B cell (primary cell): ENCODE measurements at regions not wholly inside any gene's neighbourhood (a gene's known extent, or its start where the extent isn't known, plus 50 kb on each side); places are given as distances from the start of the nearest gene placed in this dataset.

ENCODE experiments used
- ATAC-seq: fragments of 200-7000 bp; cut with Tn5 transposase; one replicate; pipeline ENCODE4 v1.10.0; 2021; ENCODE audit warnings: low read depth, mild to moderate bottlenecking, moderate number of reproducible peaks, moderate library complexity
- CTCF ChIA-PET: fragments of 350-600 bp; sonication (Branson Sonifier 250); formaldehyde crosslinking; loops from one replicate; lab custom pipeline; 2021; ENCODE audit warnings: antibody characterized with exemption, inconsistent platforms; lab: Charles Lee
- POLR2A ChIA-PET: fragments of 350-600 bp; sonication (Branson Sonifier 250); formaldehyde crosslinking; loops from one replicate; lab custom pipeline; 2021; ENCODE audit warnings: antibody characterized with exemption; lab: Charles Lee
- DNase-seq: peaks from one replicate; pipeline ENCODE4 v3.0.0; 2013
- H2AFZ ChIP-seq: 2 replicates; pipeline ENCODE4 v1.6.1; 2012; ENCODE audit warnings: mild to moderate bottlenecking, low read depth, low read length; ENCODE audit not compliant: insufficient read depth, poor library complexity, severe bottlenecking
- H3K27ac ChIP-seq, 2 donors: 1 replicate in 1 of 2; 2 replicates in 1 of 2; pipeline ENCODE4 v1.5.1; 2012 to 2013; ENCODE audit warnings: low read length in 2 of 2, mild to moderate bottlenecking in 2 of 2, moderate library complexity in 1 of 2
- H3K27me3 ChIP-seq, 4 experiments: fragments of 200-600 bp in 1 of 4; sonication (generic) in 1 of 4; replicated peaks in 1 of 4; 1 replicate in 2 of 4; 2 replicates in 2 of 4; pipeline versions ENCODE4 v1.6.1 to v1.7.0; 2013 to 2016; ENCODE audit warnings: low read length in 3 of 4, mild to moderate bottlenecking in 2 of 4, mixed read lengths in 1 of 4, moderate library complexity in 1 of 4; ENCODE audit not compliant: insufficient read depth in 4 of 4, control insufficient read depth in 3 of 4; ENCODE audit errors: control extremely low read depth in 1 of 4
- H3K36me3 ChIP-seq, 2 experiments: replicated peaks in 1 of 2; 1 replicate in 1 of 2; 2 replicates in 1 of 2; pipeline versions ENCODE4 v1.6.1 to v1.7.1; 2013; ENCODE audit warnings: low read length in 1 of 2; ENCODE audit not compliant: insufficient read depth in 2 of 2, control insufficient read depth in 1 of 2; ENCODE audit errors: control extremely low read depth in 1 of 2, extremely low read depth in 1 of 2
- H3K4me1 ChIP-seq, 2 donors: fragments of 200-600 bp in 1 of 2; sonication (generic) in 1 of 2; 1 replicate in 1 of 2; 2 replicates in 1 of 2; pipeline versions ENCODE4 v1.5.1 to v1.6.1; 2013 to 2017; ENCODE audit warnings: low read length in 2 of 2; ENCODE audit not compliant: control insufficient read depth in 2 of 2, insufficient read depth in 2 of 2
- H3K4me2 ChIP-seq: replicated peaks from 2 replicates; pipeline ENCODE3; 2012; ENCODE audit warnings: mild to moderate bottlenecking, low read depth, low read length; ENCODE audit not compliant: poor library complexity, severe bottlenecking
- H3K4me3 ChIP-seq, 5 experiments: fragments of 200-600 bp in 1 of 5; sonication (generic) in 1 of 5; 1 replicate in 3 of 5; 2 replicates in 2 of 5; pipeline versions ENCODE4 v1.5.1 to v1.7.0; 2011 to 2016; ENCODE audit warnings: low read length in 4 of 5, mild to moderate bottlenecking in 4 of 5, low read depth in 2 of 5, control low read depth in 1 of 5, moderate library complexity in 1 of 5; ENCODE audit not compliant: insufficient read depth in 1 of 5; ENCODE audit errors: control extremely low read depth in 1 of 5, extremely low read depth in 1 of 5
- H3K79me2 ChIP-seq: fragments of 200-600 bp; sonication (generic); one replicate; pipeline ENCODE4 v1.6.0; 2016; ENCODE audit warnings: low read length; ENCODE audit not compliant: control insufficient read depth, insufficient read depth
- H3K9ac ChIP-seq: fragments of 200-600 bp; sonication (generic); 2 replicates; pipeline ENCODE4 v1.6.1; 2017; ENCODE audit warnings: mild to moderate bottlenecking, low read length, moderate library complexity
- H3K9me3 ChIP-seq, 3 donors: one replicate each; pipeline versions ENCODE4 v1.6.1 to v1.7.1; 2013; ENCODE audit warnings: low read length in 2 of 3; ENCODE audit not compliant: control insufficient read depth in 2 of 3, insufficient read depth in 1 of 3; ENCODE audit errors: control extremely low read depth in 1 of 3
- H4K20me1 ChIP-seq: 2 replicates; pipeline ENCODE4 v1.6.0; 2012; ENCODE audit warnings: mild to moderate bottlenecking, low read length; ENCODE audit not compliant: insufficient read depth, control insufficient read depth, poor library complexity, severe bottlenecking
- H3K27ac Mint-ChIP-seq: one replicate; pipeline ENCODE4 v1.8.0; 2021; ENCODE audit warnings: mixed read lengths
- H3K27me3 Mint-ChIP-seq: one replicate; pipeline ENCODE4 v1.8.0; 2021; ENCODE audit warnings: mixed read lengths
- H3K4me1 Mint-ChIP-seq: one replicate; pipeline ENCODE4 v1.8.0; 2021; ENCODE audit warnings: mixed read lengths
- H3K4me3 Mint-ChIP-seq: one replicate; pipeline ENCODE4 v1.8.0; 2021; ENCODE audit warnings: mixed read lengths
- H3K9me3 Mint-ChIP-seq: one replicate; pipeline ENCODE4 v1.8.0; 2022; ENCODE audit warnings: mixed read lengths; ENCODE audit not compliant: insufficient read depth
- EZH2 ChIP-seq: IDR thresholded peaks from 2 replicates; pipeline ENCODE4 v1.6.1; 2012; ENCODE audit warnings: borderline replicate concordance, low read depth, mild to moderate bottlenecking, moderate library complexity, low read length; ENCODE audit not compliant: insufficient read depth, poor library complexity, severe bottlenecking
- WGBS: methylation state at CpG from one replicate; pipeline ENCODE4 v1.1.5; 2013; ENCODE audit warnings: missing lambda C conversion rate; ENCODE audit not compliant: insufficient coverage; 5-methylcytosine and 5-hydroxymethylcytosine counted together
- intact Hi-C: fragments of 100-400 bp; cut with micrococcal nuclease; formaldehyde crosslinking; loops from one replicate; pipeline ENCODE4 v1.10.0; 2022
- TF ChIP-seq, protein P1 (sequence below): fragments of 200-600 bp; IDR thresholded peaks from one replicate; pipeline ENCODE4 v1.8.0; 2022; ENCODE audit warnings: antibody characterized with exemption, mild to moderate bottlenecking

DNA sequence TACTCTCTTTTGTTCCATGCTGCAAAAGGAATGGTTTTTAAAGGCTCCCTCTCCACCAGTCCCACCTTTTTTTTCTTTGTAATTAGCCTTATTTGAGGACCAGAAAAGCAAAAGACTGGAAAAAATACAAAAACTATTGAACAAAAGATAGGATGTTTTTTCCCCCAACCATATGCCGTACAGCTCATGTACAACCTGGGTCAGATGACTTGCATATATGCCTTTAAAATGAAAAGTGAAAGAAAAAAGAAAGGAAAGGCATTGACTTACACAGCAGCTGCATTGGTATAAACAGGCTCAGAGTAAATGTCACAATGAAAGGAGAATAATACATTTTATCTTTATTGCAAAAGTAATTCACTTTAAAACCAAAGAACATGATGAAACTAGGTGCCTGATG, 69.5 kb upstream of the CMC1 start:
- Histone ChIP-seq H3K4me3 (peak overlapping the region in 1 of 5 experiments; percentile 5), H3K9me3 (no peaks in the 10 kb centered on the region), H4K20me1 (no peaks in the 10 kb centered on the region), H3K27ac (no peak overlapping the region), H3K9ac (no peak overlapping the region), H3K79me2 (no peaks in the 10 kb centered on the region), H3K4me1 (peaks cover 0 to 5% of the 10 kb centered on the region in 2 donors), H2AFZ (peak overlapping the region; percentile 67), H3K36me3 (no peaks in the 10 kb centered on the region), H3K27me3 (no peaks in the 10 kb centered on the region), H3K4me2 (peak overlapping the region; percentile 39)
- Mint-ChIP-seq H3K4me1 (peaks cover 5% of the 10 kb centered on the region), H3K4me3 (peak overlapping the region; percentile 12), H3K27me3 (no peaks in the 10 kb centered on the region), H3K9me3 (no peaks in the 10 kb centered on the region), H3K27ac (no peak overlapping the region)
- no CpG with 5 or more reads among the region's 1 CpG for WGBS
- ATAC-seq (no peak), DNase-seq (no peak)
- TF ChIP-seq, protein P1, sequence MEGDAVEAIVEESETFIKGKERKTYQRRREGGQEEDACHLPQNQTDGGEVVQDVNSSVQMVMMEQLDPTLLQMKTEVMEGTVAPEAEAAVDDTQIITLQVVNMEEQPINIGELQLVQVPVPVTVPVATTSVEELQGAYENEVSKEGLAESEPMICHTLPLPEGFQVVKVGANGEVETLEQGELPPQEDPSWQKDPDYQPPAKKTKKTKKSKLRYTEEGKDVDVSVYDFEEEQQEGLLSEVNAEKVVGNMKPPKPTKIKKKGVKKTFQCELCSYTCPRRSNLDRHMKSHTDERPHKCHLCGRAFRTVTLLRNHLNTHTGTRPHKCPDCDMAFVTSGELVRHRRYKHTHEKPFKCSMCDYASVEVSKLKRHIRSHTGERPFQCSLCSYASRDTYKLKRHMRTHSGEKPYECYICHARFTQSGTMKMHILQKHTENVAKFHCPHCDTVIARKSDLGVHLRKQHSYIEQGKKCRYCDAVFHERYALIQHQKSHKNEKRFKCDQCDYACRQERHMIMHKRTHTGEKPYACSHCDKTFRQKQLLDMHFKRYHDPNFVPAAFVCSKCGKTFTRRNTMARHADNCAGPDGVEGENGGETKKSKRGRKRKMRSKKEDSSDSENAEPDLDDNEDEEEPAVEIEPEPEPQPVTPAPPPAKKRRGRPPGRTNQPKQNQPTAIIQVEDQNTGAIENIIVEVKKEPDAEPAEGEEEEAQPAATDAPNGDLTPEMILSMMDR, result no peak
- CTCF ChIA-PET, result interaction anchor here (1.2 kb wide), 1 partner anchor 9 kb away, joined by 3 read pairs; no protein-coding TSS in a partner anchor
- POLR2A ChIA-PET, result no interaction called here
- intact Hi-C loops, result no loop called here

DNA sequence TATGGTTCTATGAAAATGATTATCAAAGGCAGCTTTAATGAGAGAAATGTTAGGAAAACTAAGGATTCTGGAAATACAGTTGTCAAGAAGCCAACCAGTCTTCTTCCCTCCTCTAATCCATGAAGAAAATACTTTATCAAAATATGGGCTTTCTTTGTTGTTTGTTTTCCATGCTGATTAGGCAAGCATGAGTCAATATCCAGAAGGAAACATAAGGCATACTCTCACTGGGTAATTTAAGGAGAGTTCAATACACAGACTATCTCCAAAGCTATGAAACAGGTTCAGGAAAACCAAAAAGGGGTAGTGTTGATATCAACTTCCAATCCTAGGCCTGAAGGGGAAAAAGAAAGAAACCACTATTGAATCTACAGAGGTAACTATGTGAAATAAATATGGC, 68.7 kb upstream of the CMC1 start:
- Histone ChIP-seq H3K4me1 (peaks cover 0 to 5% of the 10 kb centered on the region in 2 donors), H3K36me3 (no peaks in the 10 kb centered on the region), H3K27ac (no peak overlapping the region), H3K9me3 (no peaks in the 10 kb centered on the region), H3K9ac (no peak overlapping the region), H4K20me1 (no peaks in the 10 kb centered on the region), H3K4me2 (no peak overlapping the region), H2AFZ (peak overlapping the region; percentile 67), H3K27me3 (no peaks in the 10 kb centered on the region), H3K79me2 (no peaks in the 10 kb centered on the region), H3K4me3 (no peak overlapping the region)
- intact Hi-C loops, result no loop called here
- TF ChIP-seq EZH2, result no peak
- TF ChIP-seq, protein P1, result no peak
- POLR2A ChIA-PET, result no interaction called here
- ATAC-seq (no peak), DNase-seq (no peak)
- Mint-ChIP-seq H3K9me3 (no peaks in the 10 kb centered on the region), H3K27me3 (no peaks in the 10 kb centered on the region), H3K27ac (no peak overlapping the region), H3K4me3 (no peak overlapping the region), H3K4me1 (peaks cover 5% of the 10 kb centered on the region)
- CTCF ChIA-PET, result interaction anchor here (1.2 kb wide), 1 partner anchor 10 kb away, joined by 3 read pairs; no protein-coding TSS in a partner anchor
